ENCODE measurements at regions not wholly inside any gene's neighbourhood (a gene's known extent, or its start where the extent isn't known, plus 50 kb on each side); places are given as distances from the start of the nearest gene placed in this dataset.
"Not testable (repeated sequence)": the region's sequence is repeated elsewhere in the genome, so short reads cannot be mapped to it uniquely, and the experiment has no call there.

DNA sequence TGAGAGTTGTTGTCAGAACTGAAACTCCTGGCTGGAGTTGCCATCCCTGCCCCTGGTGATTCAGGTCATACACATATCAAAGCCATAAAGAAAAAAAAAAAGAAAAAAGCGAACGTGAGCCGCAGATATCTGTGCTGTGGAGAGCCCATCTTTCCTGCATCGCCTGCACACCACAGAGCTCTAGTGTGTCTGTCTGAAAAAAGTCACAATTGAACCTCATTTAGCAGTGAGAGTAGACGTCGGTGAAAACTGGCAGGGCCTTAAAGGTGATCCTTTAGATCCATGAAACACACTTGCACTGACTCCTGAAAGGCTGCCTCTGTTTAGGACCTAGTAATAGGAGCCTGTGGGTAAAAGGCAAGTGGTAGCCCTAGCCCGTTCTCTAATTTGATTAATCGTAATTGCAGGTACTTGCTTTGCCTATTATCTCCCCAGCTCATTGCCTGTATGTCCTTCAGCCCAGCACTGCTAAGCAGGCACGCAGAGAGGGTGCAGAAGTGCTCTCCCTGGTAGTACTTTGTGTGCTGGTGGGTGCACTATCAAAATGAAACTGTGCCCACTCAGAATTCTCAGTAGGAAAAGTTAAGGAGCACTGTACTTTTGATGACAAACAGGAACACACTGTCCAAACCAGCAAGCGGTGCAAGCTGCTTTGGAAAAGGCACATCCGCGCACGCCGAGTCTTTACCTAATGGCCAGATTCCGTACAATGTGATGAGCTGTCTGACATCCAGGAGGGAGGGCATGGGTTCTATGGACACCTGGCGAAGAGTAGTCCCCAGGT is 103.5 kb upstream of the ASB18 start:
- no peak for DNase-seq (ENCODE audit: low read depth in 4 of 4, low spot score in 2 of 4)

DNA sequence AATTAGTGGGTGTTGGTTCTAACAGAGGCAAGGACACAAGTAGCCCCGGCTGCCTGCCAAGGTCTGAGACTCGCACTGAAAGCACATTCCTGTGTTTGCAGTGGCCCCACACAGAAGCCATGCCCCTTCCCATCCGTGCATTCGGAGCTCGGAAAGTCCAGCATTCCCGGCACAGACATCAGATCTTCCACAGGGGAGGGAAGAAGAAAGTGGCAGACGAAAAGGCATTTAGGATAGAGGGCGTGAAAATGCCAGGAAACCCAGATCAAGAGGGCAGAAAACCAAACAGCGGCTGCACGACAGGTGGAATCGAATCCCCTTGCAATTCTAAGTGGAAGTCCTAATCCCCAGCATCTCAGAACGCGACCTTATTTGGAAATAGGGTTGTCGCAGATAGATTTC is 105.5 kb upstream of the ASB18 start:
- no peak for DNase-seq (ENCODE audit: low read depth in 4 of 4, low spot score in 2 of 4)

DNA sequence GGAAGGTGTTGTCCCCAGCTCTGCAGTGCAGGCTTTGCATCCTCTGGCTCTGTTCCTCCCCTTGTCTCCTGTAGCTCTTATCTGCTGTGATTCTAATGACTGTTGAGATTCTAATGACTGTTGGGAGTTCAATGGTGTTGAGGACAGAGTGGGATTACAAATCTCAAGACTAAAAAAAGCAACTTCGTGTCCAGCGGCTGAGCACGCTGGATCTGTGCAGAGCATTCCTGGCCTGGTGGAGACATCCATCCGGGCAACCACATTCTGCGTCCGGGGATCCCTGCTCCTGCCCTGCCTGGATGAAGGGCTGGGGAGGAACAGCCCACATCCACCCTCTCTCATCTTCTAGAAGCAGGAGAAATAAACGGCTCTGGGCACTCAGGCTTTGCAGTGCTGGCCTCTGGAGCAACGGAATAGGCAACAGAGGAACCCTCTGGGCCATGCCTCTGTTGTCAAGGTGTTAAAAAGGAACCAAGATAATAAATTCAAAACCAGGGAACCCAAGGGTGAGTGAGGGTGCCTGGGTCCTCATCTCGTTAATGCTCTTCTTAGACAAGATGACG is 106.7 kb upstream of the ASB18 start:
- DNase-seq (ENCODE audit: low read depth in 4 of 4, low spot score in 2 of 4), result no peak

DNA sequence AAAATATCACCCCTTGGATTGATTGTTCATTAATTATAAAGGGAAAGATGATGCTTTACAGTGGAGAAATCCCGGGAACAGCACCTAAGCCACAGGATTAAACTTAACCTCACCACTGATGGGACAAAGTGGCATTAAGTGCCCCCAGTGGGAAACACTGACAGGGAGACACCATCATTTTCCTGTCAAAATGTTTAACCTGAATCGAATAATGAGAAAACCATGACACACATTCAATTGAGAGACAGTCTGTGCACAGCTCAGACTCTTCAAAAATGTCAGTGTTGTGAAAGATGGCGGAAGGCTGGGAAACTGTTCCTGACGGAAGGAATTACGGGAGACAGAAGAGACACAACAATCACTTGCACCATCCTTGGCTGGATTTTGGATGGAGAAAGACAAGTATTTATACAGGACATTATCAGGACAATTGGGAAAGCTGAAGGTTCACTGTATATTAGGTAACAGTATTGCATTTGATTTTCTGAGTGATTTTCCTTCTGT is 111.8 kb upstream of the ASB18 start:
- no peak for DNase-seq (ENCODE audit: low read depth in 4 of 4, low spot score in 2 of 4)

DNA sequence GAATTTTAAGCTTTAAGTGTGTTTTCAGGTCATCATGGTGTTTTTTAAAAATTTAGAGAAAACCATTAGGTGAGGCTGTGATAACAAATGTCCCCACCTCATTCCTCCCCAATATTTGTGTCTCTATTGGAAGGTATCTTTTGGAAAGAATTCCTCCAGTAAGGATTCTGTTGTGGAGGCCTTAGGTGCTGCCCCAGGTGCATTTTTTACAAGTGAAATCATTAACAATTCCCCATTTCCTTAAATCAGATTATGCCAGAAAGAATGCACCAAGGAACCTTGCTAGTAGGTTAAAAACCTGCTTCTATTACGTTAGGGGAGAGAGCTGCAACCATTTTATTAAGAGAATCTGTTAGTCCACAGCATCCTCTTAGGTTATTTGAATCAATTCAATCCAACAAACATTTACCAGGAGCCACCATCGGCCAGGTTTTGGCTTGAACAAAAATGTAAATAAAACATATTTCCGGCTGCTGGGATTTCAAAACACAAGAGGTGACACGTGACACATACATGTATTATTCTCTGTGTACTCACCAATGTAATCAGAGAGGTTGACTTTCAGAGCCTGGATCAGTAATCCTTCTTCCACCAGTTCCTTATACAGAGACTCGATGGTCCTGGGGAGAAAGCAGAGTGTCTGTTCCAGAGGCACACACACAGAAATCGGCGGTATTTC is 112.5 kb upstream of the ASB18 start:
- no peak for DNase-seq (ENCODE audit: low read depth in 4 of 4, low spot score in 2 of 4)

DNA sequence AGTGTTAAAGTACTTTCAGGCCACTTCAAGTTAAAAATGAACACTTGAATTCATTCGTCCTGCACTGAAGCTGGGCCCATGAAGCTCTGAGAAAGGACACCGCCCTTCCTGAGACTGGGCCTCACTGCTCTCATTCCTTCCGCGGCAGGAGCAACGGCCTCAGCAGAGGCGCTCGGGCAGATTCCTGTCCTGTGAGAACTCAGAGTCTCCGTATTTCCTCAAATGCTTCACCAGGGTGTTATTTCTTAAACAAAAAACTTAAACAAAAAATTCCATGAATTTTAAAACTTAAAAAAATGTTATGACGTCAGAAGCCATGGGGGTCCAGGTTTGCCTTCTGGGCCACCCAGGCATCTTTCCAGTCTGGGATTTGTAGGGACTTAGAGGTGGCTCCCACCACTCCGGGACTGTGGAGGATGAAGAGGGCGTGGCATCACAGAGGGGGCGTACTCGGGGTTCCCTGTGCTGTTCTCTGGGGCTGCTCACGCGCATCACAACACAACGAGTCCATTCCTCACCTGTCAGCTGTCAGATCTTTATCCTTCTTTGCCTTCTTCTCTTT is 115.9 kb upstream of the ASB18 start:
- no peak for DNase-seq (ENCODE audit: low read depth in 4 of 4, low spot score in 2 of 4)

DNA sequence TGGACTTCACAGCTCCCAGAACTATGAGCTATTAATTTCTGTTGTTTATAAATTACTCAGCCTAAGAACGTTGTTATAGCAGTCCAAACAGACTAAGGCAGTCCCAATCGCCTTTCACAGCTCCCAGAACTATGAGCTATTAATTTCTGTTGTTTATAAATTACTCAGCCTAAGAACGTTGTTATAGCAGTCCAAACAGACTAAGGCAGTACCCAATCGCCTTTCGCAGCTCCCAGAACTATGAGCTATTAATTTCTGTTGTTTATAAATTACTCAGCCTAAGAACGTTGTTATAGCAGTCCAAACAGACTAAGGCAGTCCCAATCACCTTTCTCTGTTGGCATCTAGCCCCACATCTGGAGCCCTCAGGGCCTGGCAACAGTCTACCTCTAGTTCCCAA is 117.0 kb upstream of the ASB18 start:
- DNase-seq (ENCODE audit: low read depth in 4 of 4, low spot score in 2 of 4), result not testable (repeated sequence)

DNA sequence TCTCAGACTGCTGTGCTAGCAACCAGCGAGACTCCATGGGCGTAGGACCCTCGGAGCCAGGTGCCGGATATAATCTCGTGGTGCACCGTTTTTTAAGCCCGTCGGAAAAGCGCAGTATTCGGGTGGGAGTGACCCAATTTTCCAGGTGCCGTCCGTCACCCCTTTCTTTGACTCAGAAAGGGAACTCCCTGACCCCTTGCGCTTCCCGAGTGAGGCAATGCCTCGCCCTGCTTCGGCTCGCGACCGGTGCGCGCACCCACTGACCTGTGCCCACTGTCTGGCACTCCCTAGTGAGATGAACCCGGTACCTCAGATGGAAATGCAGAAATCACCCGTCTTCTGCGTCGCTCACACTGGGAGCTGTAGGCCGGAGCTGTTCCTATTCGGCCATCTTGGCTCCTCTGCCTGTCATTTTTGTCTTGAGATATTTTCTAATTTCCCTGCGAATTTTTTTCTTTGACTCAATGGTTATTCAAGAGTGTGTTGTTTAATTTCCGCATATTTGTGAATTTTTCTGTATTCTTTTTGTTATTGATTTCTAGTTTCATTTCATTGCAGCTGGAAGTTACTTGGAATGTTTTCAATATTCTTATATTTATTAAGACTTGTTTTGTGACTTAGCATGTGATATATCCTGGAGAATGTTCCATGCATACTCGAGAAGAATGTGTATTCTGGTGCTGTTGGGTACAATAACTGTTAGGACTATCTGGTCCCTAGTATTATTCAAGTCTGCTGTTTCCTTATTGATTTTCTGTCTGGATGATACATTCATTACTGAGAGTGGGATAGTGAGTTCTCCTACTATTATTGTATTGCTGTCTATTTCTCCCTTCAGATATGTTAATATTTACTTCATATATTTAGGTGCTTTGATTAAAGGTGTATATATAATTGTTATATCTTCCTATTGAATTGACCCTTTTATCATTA is 125.3 kb upstream of the ASB18 start:
- not testable (repeated sequence) for DNase-seq (ENCODE audit: low read depth in 4 of 4, low spot score in 2 of 4)

DNA sequence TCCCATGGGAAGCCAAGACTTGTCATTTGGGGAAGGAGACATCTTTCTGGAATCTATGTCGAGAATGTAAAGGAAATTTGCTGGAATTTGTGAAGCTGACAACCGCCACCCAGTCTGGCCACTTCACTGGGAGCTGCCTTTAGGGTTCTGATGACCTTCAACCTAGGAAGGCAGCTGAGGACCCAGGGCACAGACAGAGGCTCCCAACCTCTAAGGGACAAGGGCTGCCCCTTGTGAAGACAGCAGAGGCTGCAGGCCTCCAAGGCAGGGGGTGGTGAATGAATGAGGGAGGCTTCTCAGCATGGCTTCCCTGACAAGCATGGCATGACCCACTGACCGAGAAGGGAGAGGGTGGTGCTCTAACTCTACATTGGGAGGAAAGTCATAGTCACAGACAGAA is 128.9 kb upstream of the ASB18 start:
- no peak for DNase-seq (ENCODE audit: low read depth in 4 of 4, low spot score in 2 of 4)

DNA sequence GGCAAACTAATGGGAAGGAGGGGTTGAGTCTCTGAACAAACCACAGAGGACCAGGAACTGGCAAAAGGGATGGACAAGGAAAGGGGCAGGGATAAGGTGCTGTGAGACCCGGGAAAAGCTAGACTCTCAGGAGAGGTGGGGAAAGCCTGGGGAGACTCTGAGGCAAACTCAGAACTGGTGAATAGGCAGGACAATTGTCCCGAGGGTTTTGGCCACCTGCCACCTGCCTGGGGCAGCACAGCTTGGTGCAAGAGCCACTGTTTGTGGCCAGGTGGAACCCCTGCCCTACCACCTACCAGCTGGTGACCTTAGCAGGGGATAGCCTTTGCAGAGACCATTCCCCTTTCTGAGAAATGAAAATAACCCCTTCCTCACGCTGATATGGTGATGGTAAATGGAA is 129.4 kb upstream of the ASB18 start:
- no peak for DNase-seq (ENCODE audit: low read depth in 4 of 4, low spot score in 2 of 4)

DNA sequence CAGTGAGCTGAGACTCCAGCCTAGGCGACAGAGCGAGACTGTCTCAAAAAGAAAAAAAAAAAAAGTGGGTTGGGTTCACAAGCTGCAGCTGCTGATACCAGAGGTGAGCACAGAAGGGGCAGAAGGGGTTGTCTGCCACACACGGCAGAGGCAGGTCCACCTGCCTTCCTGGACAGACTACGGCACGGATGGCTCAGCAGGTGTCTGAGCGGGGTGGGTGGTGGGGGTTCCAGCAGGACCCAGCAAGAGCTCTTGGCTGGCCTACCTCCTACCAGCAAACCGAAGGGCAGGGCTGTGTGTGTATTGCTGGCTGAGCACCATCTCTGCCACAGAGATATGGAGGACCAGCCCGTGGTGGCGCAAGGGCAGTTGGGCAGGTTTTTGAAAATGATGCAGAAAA is 130.4 kb upstream of the ASB18 start:
- no peak for DNase-seq (ENCODE audit: low read depth in 4 of 4, low spot score in 2 of 4)

DNA sequence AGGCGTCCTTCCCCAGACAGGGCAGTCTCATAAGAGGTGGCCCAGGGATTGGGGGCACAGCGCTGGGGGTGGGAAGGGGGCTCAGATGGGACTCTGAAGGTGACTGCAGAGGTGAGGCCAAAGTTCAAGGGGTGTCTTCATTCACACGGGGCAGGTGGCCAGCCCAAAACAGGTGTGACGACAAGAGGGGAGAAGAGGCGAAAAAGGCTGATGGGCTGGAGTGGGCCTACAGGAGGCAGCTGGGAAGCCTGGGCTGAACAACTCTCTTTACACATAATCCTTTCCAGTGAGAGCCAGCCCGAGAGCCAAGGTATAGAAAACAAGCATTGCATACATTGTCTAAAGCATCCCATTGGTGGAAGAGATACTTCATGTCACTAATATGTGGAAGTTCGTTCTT is 130.9 kb upstream of the ASB18 start:
- DNase-seq (ENCODE audit: low read depth in 4 of 4, low spot score in 2 of 4), result no peak

DNA sequence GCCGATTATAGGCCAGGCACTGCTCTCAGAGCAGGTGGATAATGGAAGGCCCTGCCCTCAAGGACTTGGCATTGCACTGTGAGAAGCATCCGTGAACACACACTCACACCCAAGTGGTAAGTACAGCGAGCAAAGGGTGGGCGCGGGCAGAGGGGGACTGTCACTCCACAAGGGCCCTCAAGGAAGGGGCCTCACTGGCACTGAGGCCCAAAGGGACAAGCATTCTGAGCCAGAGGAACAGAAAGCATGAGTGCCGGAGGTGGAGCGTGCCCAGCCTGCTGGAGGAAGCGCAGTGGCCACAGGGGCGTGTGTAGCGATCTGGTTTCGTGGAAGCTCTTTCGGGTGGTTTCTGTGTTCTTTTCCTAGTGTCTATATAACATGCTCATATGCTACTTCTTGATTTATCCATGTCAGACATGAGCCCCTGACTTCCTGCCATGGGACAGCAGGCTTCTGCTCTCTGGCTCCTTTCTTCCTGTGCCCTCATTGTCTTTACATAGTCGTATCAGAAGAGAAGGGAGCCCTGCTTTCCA is 132.7 kb upstream of the ASB18 start:
- DNase-seq (ENCODE audit: low read depth in 4 of 4, low spot score in 2 of 4), result no peak

DNA sequence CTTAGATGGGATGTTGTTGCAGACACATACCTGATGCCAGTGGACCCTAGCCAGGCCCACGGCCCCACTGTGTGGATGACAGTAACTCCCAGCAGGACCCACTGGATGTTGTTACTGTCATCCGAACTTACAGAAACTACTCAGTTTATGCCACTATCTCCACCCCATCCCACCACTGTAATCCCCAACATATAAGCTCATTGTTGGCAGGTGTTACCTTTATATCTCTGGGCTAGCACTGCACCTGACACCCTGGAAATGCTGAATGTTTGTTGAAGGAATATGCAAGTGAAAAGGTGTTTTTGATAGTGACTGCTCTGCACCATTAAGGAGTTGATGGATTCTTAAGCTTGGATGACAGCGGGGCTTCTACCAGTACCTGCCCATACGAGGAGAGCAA is 133.5 kb upstream of the ASB18 start:
- no peak for DNase-seq (ENCODE audit: low read depth in 4 of 4, low spot score in 2 of 4)

DNA sequence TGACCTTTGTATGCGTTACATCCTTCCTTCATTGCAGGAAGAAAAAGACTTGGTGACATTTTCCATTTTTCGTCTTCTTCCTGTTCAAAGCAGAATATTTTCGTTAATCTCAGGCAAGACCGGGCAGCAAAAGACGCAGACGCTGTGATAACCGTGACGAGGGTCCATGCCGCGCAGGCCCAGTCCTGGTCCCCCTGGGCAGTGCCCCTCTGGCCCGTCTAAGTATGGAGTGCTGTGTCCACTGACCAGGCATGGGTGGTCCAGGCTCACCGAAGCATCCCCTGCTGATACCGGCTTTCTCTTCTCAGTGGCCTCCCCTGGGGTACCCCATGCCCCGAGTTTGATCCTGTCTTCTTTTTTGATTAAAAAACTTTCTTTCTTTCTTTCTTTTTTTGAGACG is 135.2 kb upstream of the ASB18 start:
- DNase-seq (ENCODE audit: low read depth in 4 of 4, low spot score in 2 of 4), result no peak

DNA sequence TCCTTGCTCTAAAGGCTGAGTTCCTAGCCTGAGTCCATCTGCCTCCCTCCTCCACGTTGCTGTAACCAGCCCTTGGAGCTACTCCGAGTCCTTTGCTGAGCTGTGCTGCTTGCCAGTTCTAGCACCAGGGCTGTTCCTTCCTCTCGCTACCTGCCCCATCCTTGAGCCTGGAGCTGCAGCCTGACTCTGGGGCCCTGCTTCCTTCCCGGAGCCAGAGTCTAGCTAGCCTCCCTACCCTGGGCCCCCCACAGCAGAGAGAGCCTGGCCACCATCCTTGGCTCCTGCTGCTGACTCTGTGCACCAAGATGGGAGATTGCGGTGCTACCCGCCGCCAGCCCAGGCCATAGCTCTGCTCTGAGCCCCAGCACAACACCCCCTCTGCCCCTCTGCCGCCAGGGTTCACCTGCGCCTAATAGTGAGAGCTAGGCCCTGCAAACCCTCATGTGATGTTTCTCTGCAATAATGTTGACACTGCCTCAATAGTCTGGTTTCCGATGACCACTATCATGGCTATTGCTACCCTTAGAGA is 135.9 kb upstream of the ASB18 start:
- DNase-seq (ENCODE audit: low read depth in 4 of 4, low spot score in 2 of 4), result no peak

DNA sequence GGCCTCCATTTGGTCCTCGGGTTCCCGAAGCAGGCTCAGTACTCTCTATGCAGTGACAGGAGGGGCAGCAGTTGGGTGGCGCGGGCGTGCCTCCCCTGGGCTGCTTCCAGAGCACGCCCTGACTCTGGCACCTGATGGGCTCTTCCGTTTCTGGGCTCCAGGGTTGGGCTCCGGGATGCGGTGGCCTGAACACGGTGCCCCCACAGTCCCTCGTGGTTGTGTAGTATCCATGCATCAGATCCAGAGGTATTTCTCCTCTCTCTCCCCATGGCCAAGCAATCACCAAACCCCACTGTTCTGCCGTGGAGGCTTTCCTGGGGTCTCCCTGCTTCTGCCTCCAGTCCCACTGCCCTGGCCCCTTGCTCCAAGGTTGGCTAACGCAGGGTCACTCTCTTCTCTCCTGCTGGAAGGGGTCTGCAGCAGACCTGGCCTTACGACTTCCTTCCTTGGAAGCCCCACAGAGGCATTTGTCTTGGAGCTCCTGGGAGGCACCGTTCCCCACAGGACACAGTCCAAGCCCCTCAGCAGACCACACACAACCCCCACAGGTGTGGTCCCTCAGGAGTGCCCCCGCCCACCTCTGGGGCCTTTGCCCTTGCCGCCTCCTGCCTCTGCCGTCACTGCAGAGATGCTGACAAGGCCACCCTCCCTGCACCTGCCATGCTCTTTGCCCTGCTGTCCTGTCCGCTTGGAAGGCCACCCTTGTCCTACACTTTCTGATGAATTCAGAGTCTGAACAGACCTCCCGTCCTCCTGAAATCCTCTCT is 136.6 kb upstream of the ASB18 start:
- DNase-seq (ENCODE audit: low read depth in 4 of 4, low spot score in 2 of 4), result no peak

DNA sequence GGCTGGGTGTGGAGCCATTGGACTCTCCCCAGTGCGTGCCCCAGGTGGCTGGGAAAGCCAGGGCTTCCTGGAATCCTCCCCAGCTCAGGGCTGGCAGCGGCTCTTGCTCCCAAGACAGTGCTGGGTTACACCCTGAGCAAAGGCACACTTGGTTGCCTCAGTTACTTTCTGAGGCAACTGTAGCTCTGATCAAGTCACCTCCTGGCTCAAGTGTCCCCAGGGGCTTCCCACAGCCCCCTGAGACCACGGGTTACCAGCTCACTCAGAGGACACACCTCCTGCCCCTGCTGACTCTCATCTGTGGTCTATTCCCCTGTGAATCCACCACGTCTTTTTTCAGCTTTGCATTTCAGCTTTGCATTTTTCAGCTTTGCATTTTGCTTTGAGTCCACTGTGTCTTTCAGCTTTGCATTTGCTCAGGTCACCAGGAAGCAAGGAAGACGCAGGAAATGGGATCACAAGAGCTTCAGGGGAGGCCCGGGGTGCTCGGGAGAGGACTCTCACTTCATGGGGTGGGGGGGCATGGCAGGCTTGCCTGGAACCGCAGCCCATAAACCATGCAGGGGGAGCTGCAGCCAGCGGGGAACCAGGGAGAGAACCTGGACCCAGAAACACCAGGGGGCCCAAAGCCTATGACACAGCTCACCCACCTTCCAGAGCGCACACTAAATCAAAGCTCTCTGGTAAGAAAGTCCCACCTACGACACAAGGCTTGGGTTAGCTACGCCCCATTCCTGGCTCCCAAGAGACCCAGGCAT is 138.0 kb upstream of the ASB18 start:
- no peak for DNase-seq (ENCODE audit: low read depth in 4 of 4, low spot score in 2 of 4)

DNA sequence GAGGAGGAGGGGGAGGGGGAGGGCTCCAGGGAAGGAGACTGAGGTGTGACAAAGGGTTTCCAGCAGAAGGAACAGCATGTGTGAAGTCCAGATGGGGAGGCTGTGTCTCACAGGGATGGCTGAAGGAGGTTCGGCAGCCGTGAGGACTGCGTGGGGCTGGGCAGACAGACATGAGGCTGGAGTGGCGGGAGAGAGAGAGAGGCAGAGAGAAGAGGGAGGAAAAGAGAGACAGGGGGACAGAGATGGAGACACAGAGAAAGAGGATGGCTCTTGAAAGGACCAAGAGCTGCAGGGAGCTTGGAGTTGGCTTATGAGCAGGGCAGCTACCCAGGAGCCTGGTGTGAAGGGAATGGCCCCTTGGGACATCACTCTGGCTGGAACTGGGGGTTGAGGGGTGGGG is 138.9 kb upstream of the ASB18 start:
- DNase-seq (ENCODE audit: low read depth in 4 of 4, low spot score in 2 of 4), result no peak
